Left colon (tissue), 2 donors: ENCODE measurements at regions not wholly inside any gene's neighbourhood (a gene's known extent, or its start where the extent isn't known, plus 50 kb on each side); places are given as distances from the start of the nearest gene placed in this dataset.

ENCODE experiments used
- ATAC-seq: fragments of 200-7000 bp; cut with Tn5 transposase; one replicate; pipeline ENCODE4 v1.9.1; 2020; ENCODE audit warnings: mild to moderate bottlenecking, moderate library complexity
- DNase-seq, 2 donors: peaks; one replicate each; pipeline ENCODE4 v3.0.0-alpha.2; 2020
- intact Hi-C, 2 donors: fragments of 100-400 bp; cut with DNase I in 1 of 2; cut with micrococcal nuclease in 1 of 2; formaldehyde crosslinking; loops; one replicate each; pipeline versions ENCODE4 v1.11.2 to v1.14.0; 2022; cut with DNase I, micrococcal nuclease
- donor health status: DM: no; HTN: no; CAD: no.
- donor health status: DM: yes; HTN: yes; CAD: no.

GRCh38 chr18:44589693-44590355, 90.9 kb upstream of the SETBP1 start:
- intact Hi-C loops: no loop called here
- no peak for DNase-seq
- ATAC-seq: no peak

GRCh38 chr18:44590956-44591670, 89.6 kb upstream of the SETBP1 start:
- no peak for ATAC-seq
- intact Hi-C loops: no loop called here
- no peak for DNase-seq

- ATAC-seq (no peak), DNase-seq (no peak)
- intact Hi-C loops: no loop called here
Observed at GRCh38 chr18:44592639-44593038, 88.0 kb upstream of the SETBP1 start.

GRCh38 chr18:44594799-44595467, 85.8 kb upstream of the SETBP1 start:
- DNase-seq (no peak), ATAC-seq (no peak)
- intact Hi-C loops: no loop called here

- ATAC-seq (no peak), DNase-seq (no peak)
- intact Hi-C loops: no loop called here
Observed at GRCh38 chr18:44597797-44598196, 82.9 kb upstream of the SETBP1 start.

- DNase-seq (no peak), ATAC-seq (no peak)
- intact Hi-C loops: no loop called here
Observed at GRCh38 chr18:44598514-44598913, 82.2 kb upstream of the SETBP1 start.

GRCh38 chr18:44599412-44599811, 81.3 kb upstream of the SETBP1 start:
- ATAC-seq (no peak), DNase-seq (no peak)
- intact Hi-C loops: no loop called here

GRCh38 chr18:44601447-44601846, 79.2 kb upstream of the SETBP1 start:
- ATAC-seq: no peak
- DNase-seq: no peak
- intact Hi-C loops: no loop called here

- no peak for ATAC-seq
- intact Hi-C loops: no loop called here
- DNase-seq: no peak
Observed at GRCh38 chr18:44602380-44602779, 78.3 kb upstream of the SETBP1 start.

- ATAC-seq: no peak
- DNase-seq: no peak
- intact Hi-C loops: no loop called here
Observed at GRCh38 chr18:44602845-44603244, 77.8 kb upstream of the SETBP1 start.

GRCh38 chr18:44609181-44609941, 71.3 kb upstream of the SETBP1 start:
- ATAC-seq (no peak), DNase-seq (no peak)
- intact Hi-C loops: no loop called here

GRCh38 chr18:44620812-44621211, 59.9 kb upstream of the SETBP1 start:
- ATAC-seq (no peak), DNase-seq (no peak)
- intact Hi-C loops: no loop called here

- DNase-seq (no peak), ATAC-seq (no peak)
- intact Hi-C loops: no loop called here
Observed at GRCh38 chr18:44624052-44624451, 56.6 kb upstream of the SETBP1 start.

- intact Hi-C loops: no loop called here
- ATAC-seq: no peak
- no peak for DNase-seq
Observed at GRCh38 chr18:44625386-44625785, 55.3 kb upstream of the SETBP1 start.

- intact Hi-C loops: no loop called here
- no peak for ATAC-seq
- DNase-seq: no peak
Observed at GRCh38 chr18:44626236-44626635, 54.5 kb upstream of the SETBP1 start.

GRCh38 chr18:44626807-44627206, 53.9 kb upstream of the SETBP1 start:
- ATAC-seq: no peak
- DNase-seq: no peak
- intact Hi-C loops: no loop called here

- intact Hi-C loops: no loop called here
- DNase-seq (no peak), ATAC-seq (no peak)
Observed at GRCh38 chr18:44627280-44627679, 53.4 kb upstream of the SETBP1 start.

- intact Hi-C loops: no loop called here
- DNase-seq: no peak
- no peak for ATAC-seq
Observed at GRCh38 chr18:44629406-44629805, 51.3 kb upstream of the SETBP1 start.

GRCh38 chr18:44630118-44630517, 50.6 kb upstream of the SETBP1 start:
- ATAC-seq (no peak), DNase-seq (no peak)
- intact Hi-C loops: no loop called here
